Activated CD4-positive, alpha-beta T cell treated with anti-CD3 and anti-CD28 coated beads for 36 hours (primary cell): ENCODE measurements at regions not wholly inside any gene's neighbourhood (a gene's known extent, or its start where the extent isn't known, plus 50 kb on each side); places are given as distances from the start of the nearest gene placed in this dataset. TPM values are rescaled to one million over a fixed set of nuclear protein-coding genes. Genes with fewer than 3 reads are reported as not detected.

Experiments
- microRNA-seq: library from miRNA; unstranded; fragments of <30 nt; microRNA quantifications from one replicate; pipeline ENCODE4 v1.2.0, GENCODE V29; 2021; ENCODE audit warnings: borderline replicate concordance

Small RNA genes in the stretch of these regions (microRNA-seq; reads per million reads assigned to microRNA genes)
- not detected for gene MIR663B
